GM04504 (cell line): ENCODE measurements at regions not wholly inside any gene's neighbourhood (a gene's known extent, or its start where the extent isn't known, plus 50 kb on each side); places are given as distances from the start of the nearest gene placed in this dataset.
"Not testable (repeated sequence)": the region's sequence is repeated elsewhere in the genome, so short reads cannot be mapped to it uniquely, and the experiment has no call there.

Source experiments
- DNase-seq: peaks from one replicate; pipeline ENCODE4 v3.0.0-alpha.2; 2012; ENCODE audit warnings: low read depth

GRCh38 chr21:20266441-20266710 lies 731.8 kb upstream of the NCAM2 start:
- DNase-seq = no peak

- no peak for DNase-seq
Observed at GRCh38 chr21:20270365-20271055, 727.7 kb upstream of the NCAM2 start.

GRCh38 chr21:20272791-20273362 lies 725.3 kb upstream of the NCAM2 start:
- DNase-seq = no peak

GRCh38 chr21:20276377-20276776 lies 721.8 kb upstream of the NCAM2 start:
- no peak for DNase-seq

- DNase-seq = no peak
Observed at GRCh38 chr21:20276954-20277353, 721.3 kb upstream of the NCAM2 start.

DNA sequence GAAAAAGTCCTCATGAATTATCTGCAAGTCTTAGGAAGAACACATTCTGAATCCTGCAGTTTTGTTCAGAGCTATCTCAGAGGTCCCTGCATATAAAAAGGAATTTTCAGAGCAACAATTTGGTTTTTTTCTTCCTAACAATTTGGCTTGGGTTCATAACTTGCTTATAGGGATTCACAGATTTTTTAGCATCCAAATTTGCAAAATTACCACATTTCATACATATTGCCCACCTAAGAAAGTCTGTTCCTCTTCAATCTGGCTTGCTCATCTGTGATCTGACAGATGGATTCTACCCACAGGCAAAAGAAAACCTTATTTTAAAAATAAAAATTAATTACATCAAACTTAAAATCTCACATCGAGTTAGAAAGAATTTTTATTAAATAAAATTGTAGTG lies 714.4 kb upstream of the NCAM2 start:
- DNase-seq = no peak

DNA sequence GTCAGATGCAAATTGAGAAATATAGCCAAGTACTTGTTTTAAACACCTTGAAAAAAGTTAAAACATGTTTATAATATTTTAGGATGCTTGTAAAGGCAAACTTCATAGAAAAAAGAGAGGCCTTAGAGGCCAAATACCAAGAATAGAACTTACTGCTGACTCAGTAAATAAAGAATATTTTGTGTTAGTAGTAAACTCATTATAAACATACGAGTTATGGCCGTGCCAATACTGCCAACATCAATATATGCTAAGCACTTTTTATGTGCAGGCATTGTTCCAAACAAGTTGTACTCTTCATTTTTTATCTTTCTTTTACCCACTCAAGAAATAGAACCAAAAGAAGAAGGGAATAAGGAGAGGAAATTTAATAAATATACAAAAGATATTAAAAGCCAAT lies 705.9 kb upstream of the NCAM2 start:
- DNase-seq = no peak

DNA sequence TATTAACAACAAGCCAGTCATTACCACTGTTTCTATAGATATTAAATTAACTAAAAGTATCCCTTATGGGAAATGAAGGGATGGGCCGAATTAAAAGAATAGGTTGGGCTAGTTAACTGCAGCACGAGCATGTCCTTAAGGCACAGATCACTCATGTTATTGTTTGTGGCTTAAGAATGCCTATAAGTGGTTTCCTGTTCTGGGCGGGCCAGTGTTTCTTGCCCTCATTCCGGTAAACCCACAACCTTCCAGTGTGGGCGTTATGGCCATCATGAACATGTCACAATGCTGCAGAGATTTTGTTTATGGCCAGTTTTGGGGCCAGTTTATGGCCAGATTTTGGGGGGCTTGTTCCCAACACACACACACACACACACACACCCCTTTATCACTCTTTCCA lies 705.4 kb upstream of the NCAM2 start:
- not testable (repeated sequence) for DNase-seq

GRCh38 chr21:20301395-20301794 lies 696.8 kb upstream of the NCAM2 start:
- DNase-seq = no peak

DNA sequence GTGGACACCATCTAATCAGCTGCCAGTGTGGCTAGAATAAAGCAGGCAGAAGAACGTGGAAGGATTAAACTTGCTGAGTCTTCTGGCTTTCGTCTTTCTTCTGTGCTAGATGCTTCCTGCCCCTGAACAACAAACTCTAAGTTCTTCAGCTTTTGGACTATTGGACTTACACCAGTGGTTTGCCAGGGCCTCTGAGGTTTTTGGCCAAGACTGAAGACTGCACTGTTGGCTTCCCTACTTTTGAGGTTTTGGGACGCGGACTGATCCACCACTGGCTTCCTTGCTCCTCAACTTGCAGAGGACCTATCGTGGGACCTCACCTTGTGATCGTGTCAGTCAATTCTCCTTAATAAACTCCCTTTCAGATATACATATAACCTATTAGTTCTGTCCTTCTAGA lies 696.1 kb upstream of the NCAM2 start:
- no peak for DNase-seq

GRCh38 chr21:20306836-20307235 lies 691.4 kb upstream of the NCAM2 start:
- DNase-seq = no peak

DNA sequence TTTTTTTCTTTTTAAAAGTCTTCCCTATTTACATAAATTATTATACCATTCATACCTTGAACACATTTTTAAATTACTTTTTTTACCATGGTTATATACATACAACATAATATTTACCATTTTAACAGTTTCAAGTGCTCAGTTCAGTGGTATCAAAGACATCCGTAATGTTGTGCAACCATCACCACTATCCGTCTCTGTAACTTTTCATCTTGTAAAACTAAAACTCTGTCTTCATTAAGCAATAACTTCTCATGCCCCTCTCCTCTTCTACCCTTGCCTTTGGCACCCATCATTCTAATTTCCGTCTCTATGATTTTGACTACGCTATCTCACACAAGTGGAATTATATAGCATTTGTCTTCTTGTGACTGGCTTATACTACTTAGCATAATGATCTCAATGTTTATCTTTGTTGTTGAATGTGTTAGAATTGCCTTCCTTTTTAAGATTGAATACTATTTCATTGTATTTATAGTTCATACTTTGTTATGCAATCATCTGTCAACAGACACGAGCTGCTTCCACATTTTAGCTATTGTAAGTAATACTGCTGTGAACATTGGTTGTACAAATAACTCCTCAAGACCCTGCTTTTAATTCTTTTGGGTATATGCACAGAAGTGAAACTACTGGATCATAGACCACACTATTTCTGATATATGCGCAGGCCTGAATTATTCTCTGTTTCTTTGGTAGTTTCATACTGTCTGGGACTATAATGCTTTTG lies 689.5 kb upstream of the NCAM2 start:
- DNase-seq = no peak

DNA sequence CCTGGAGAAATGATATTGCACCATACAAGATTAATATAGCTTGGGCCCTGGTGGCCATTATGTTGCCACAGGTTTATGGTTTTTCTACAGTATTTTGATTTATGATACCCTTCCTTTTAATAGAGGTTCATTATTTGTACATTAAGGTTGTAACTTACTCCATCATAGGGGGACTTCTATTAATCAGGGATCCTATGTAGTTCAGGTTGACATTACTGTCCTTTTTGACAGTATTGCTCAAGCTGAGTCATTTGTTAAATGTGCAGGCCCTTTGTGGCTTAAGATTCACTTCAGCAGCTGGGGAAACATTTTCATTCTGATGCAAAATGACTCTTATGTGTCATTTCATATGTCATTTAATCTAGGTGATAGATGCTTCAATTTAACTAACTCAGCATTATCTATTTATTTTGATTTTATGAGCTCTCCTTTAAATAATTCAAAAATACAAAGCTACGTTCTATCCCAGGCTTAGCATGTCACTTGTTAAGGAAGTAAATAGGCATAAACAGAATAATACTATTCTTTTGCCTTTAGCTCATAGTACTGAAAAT lies 686.9 kb upstream of the NCAM2 start:
- DNase-seq = no peak

GRCh38 chr21:20313013-20313412 lies 685.2 kb upstream of the NCAM2 start:
- DNase-seq = no peak

GRCh38 chr21:20315042-20315441 lies 683.2 kb upstream of the NCAM2 start:
- DNase-seq = no peak

DNA sequence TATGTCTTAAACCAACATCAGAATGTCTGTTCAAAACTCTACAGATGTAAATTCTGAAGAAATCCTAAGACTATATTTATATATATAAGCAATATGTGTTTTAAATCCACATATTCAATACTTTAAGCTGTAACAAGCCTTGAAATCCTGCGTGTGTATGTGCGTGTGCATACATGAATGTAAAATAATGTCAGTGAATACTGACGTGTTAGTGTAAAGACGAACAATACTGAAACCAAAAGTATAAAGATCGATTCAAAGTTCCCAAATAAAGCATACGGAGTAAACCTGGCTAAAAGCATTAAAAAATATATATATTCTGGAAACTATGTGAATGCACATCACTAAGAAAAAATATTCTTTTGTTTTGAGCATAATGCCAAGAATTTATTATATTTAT lies 668.6 kb upstream of the NCAM2 start:
- no peak for DNase-seq

GRCh38 chr21:20330652-20331051 lies 667.6 kb upstream of the NCAM2 start:
- DNase-seq = no peak

DNA sequence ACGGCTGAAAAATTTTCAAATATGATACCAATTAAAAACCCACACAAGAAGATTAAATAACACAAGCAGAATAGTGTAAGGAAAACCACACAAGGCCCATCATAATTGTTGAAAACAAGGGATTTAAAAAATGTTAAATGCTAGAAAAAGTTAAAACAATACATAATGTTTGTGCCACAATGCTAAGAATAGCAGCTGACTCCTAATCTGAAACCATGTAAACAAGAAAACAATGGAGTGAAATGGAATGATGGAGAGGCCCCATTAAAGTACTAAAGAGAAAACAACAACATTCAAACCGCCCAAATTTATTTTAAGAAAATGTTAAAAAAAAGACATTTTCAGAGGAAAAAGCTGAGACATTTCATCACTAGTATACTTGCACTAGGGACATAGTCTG lies 663.6 kb upstream of the NCAM2 start:
- no peak for DNase-seq

DNA sequence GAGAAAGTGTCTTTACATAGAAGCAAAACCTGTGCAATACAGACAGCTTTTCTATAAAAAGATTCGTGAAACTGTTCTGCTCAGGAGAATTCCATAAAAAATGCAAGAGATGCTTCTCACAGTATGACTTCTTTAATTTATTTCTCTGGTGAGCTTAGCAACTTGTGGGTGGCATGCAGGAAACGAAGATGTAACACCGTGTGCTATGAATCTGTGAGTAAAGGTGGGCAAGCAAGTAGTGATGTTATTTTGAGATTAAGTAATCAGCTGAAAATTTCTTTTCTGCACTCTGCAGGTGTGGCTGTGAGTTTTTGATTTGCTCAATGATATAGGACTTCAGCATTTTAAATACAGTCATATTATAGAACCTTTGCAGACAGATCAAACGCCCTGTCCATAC lies 656.8 kb upstream of the NCAM2 start:
- DNase-seq = no peak

DNA sequence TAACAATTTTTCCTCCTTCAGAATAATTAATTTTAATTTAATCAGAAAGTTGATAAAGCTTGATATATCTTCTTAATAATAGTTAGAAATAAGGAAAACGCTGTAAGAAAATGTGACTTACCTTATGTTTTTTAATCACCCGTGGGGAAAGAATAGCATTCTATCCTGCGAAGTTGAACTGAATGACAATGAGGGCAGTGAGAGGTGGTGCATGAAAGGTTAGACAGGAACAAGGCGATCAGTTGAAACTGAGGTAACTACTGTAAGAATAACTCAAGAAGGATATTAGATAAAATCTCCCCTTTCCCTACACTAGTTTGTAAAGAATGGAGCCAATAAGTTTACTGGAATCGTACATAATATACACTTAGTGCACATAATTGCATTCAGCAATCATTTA lies 655.0 kb upstream of the NCAM2 start:
- no peak for DNase-seq

DNA sequence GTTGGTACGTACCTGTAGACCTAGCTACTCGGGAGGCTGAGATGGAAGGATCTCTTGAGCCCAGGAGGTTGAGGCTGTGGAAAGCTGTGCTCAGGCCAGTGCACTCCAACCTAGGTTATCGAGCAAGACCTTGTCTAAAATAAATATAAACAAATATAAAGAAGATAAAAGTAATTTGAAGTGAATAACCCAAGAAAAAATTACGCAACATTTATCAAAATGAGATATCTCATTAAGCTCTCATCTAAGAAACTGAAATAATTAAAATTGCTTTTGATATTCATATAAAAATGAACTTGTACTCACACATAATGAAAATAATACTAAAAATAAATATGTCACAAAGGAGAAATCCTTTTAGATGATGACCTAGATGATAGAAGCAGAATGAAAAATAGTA lies 647.1 kb upstream of the NCAM2 start:
- DNase-seq = no peak

DNA sequence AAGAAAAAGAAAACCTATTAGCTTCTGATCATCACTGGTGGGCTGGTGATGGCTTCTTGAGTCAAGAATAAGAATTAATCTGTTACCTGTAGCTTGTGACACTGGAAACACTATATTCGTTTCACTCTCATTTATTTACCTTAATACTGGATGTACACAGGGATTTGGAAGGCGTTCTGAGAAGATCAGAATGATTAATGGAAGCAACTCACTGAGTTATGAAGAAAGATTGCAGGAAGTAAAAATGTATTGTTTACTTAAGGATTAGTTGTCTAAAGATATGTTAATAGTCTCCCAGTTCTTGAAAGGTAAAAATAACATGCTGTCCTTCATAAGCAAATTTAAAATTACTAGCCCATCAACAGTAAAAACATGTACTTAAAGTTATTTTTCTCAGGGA lies 644.9 kb upstream of the NCAM2 start:
- no peak for DNase-seq

DNA sequence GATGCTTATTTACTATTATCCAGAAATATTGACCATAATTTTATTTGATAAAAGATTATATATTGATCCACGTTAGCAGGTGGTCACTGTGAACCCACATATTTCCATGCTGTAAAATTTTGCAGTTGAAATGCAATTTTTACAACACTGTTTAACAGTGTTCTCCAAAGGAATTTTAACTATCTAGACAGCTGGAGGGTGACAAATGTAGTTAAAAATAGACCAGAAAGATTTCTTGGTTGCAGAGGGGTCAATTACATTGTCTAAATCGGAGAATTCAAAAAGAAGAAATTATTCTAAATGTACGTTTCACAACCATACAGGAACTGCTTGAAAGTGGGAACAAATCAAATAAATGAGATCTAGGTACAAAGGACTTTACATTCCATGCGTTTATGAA lies 625.2 kb upstream of the NCAM2 start:
- no peak for DNase-seq

DNA sequence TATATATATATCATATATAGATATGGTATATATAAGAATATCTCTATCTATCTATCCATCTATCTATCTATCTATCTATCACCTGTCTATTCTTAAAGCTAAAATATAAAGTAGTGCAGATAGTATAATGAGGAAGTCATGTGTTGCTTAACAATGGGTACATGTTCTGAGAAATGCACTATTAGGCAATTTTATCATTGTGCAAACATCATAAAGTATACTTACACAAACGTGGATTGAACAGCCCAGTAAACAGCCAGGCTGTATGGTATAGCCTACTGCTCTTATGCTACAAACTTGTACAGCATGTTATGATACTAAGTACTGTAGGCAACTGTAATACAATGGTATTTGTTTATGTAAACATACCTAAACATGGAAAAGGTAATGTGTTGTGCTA lies 621.0 kb upstream of the NCAM2 start:
- DNase-seq = no peak
